HCT116 (cell line): ENCODE measurements at regions not wholly inside any gene's neighbourhood (a gene's known extent, or its start where the extent isn't known, plus 50 kb on each side); places are given as distances from the start of the nearest gene placed in this dataset.

Source experiments
- CTCF ChIP-seq, 3 experiments: fragments of 200-600 bp in 1 of 3; sonication (generic) in 1 of 3; IDR thresholded peaks in 2 of 3; conservative IDR thresholded peaks in 1 of 3; 2 replicates each; pipeline ENCODE4 v1.5.1; 2012 to 2017; ENCODE audit warnings: low read depth in 2 of 3, low read length in 2 of 3, antibody characterized with exemption in 1 of 3, borderline replicate concordance in 1 of 3, control low read depth in 1 of 3, mild to moderate bottlenecking in 1 of 3, mixed read lengths in 1 of 3, mixed run types in 1 of 3, moderate library complexity in 1 of 3; ENCODE audit not compliant: insufficient read depth in 1 of 3
- EZH2 ChIP-seq: fragments of 200-600 bp; sonication (generic); IDR thresholded peaks from 2 replicates; pipeline ENCODE4 v1.6.1; 2017; ENCODE audit warnings: antibody characterized with exemption, mixed run types
- POLR2A ChIP-seq: IDR thresholded peaks from 2 replicates; pipeline ENCODE4 v1.7.0; 2011; ENCODE audit warnings: borderline replicate concordance; ENCODE audit not compliant: insufficient read depth, insufficient read length; ENCODE audit errors: extremely low read depth
- POLR2AphosphoS5 ChIP-seq: IDR thresholded peaks from 2 replicates; pipeline ENCODE4 v1.6.1; 2011; ENCODE audit warnings: mild to moderate bottlenecking, low read depth, low read length, moderate library complexity
- SIN3A ChIP-seq: IDR thresholded peaks from 2 replicates; pipeline ENCODE4 v1.6.1; 2012; ENCODE audit warnings: low read depth
- SRF ChIP-seq: IDR thresholded peaks from 2 replicates; pipeline ENCODE4 v1.6.1; 2012; ENCODE audit warnings: low read depth

DNA sequence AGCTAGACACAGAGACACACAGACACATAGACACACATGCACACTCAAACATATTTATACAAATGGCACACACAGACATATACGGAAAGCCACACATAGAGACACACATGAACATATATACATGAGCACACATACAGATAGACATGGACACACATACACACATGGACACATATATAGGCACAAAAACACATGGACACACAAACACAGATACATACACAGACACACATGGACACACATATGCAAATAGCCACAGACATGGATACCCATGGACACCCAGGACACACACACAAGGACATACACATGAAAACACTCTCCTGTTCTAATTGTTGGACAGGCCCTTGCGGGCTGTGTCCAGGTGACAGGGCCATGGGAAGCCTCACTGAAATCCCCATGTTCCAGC, 160.1 kb downstream of the IRS1 start:
- TF ChIP-seq CTCF (IDR thresholded peaks at IDR 0.05 in 2 of 3, conservative IDR thresholded peaks at IDR 0.05 in 1 of 3; ENCODE audit: borderline replicate concordance in 1 of 3, insufficient read depth in 1 of 3, low read depth in 2 of 3, low read length in 2 of 3) (no peak), POLR2A (no peak), SRF (no peak), POLR2AphosphoS5 (no peak), EZH2 (no peak), SIN3A (no peak)
